ENCODE measurements at regions not wholly inside any gene's neighbourhood (a gene's known extent, or its start where the extent isn't known, plus 50 kb on each side); places are given as distances from the start of the nearest gene placed in this dataset.

DNA sequence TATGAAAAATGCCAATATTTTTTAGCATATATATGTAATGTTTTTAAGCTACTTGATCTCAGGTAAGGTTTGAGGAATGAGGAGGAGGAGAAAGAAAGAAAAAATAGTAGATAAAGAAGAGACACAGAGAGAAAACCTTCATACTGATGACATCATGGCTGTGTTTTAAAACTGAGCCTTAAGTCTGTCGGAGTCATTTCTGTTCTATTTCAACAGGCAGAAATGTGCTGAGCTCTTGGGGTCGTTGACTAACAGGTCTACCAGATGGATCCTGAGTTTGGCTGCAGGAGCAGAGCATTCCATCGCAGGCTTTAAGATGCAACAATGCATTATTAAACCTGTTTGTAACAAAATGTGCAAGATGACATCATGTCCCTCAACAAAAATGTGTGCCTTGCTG, 356.0 kb downstream of the TGFB2 start:
- no peak for TF ChIP-seq CTCF (conservative IDR thresholded peaks at IDR 0.05)
- peaks cover 8% of the 10 kb centered on the region for H3K4me1 Mint-ChIP-seq (ENCODE audit: unreplicated experiment)
- H3K9me3 Mint-ChIP-seq, result peaks cover 4% of the 10 kb centered on the region
- H3K4me3 Mint-ChIP-seq, result no peak overlapping the region
- no peak for DNase-seq (ENCODE audit: extremely low spot score, unreplicated experiment)
- H3K27me3 Mint-ChIP-seq, result peaks cover 3% of the 10 kb centered on the region
- H3K27ac Mint-ChIP-seq, result no peak overlapping the region
- H3K36me3 Mint-ChIP-seq, result no peaks in the 10 kb centered on the region

DNA sequence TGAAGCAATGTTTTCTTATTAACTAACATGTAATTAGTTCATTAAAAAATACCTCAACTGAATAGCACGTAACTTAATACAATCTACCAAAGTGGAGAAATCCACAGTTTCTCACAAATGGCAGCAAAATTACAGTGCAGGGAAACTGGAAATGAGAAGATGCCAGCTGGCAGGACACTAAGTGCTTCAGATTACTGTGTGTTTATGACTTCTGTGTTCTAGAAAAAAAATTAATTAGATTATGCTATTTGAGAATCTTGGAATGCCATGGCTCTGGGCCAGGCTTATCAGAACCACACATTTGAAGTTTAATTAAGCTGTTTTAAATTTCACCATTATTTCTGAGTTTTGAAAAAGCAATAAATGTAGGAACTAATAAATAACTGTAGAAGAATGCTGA, 357.6 kb downstream of the TGFB2 start:
- no peak for DNase-seq (ENCODE audit: extremely low spot score, unreplicated experiment)
- TF ChIP-seq CTCF (conservative IDR thresholded peaks at IDR 0.05), result no peak
- Mint-ChIP-seq H3K4me3 (no peak overlapping the region), H3K27ac (no peak overlapping the region), H3K36me3 (no peaks in the 10 kb centered on the region), H3K4me1 (ENCODE audit: unreplicated experiment) (peaks cover 9% of the 10 kb centered on the region), H3K27me3 (peaks cover 3% of the 10 kb centered on the region), H3K9me3 (peaks cover 4% of the 10 kb centered on the region)

GRCh38 chr1:218703836-218704235, 358.7 kb downstream of the TGFB2 start:
- no peak for TF ChIP-seq CTCF (conservative IDR thresholded peaks at IDR 0.05)
- H3K27me3 Mint-ChIP-seq, result peaks cover 3% of the 10 kb centered on the region
- H3K9me3 Mint-ChIP-seq, result peaks cover 4% of the 10 kb centered on the region
- H3K4me3 Mint-ChIP-seq, result no peak overlapping the region
- H3K36me3 Mint-ChIP-seq, result no peaks in the 10 kb centered on the region
- peaks cover 9% of the 10 kb centered on the region for H3K4me1 Mint-ChIP-seq (ENCODE audit: unreplicated experiment)
- no peak overlapping the region for H3K27ac Mint-ChIP-seq
- DNase-seq (ENCODE audit: extremely low spot score, unreplicated experiment), result no peak

DNA sequence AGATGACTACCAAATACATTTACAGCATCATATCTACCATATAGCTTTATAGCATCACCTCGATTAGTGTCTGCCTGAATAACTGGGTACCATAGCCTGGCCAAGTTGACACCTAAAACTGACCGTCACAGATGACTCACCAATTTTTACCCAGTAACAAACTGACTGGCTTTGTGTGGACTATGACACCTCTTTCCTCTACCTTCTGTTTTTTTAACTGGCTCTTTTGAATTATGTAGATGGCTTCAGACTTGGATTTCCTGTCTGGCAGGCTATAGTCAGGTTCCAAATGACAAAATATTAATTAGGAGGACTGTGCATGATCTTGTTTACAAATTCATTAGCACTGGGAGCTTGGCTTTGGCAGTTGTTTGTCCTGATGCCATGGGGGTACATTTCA, 360.3 kb downstream of the TGFB2 start:
- Mint-ChIP-seq H3K27ac (no peak overlapping the region), H3K9me3 (peaks cover 4% of the 10 kb centered on the region), H3K27me3 (peaks cover 3% of the 10 kb centered on the region), H3K4me3 (no peak overlapping the region), H3K36me3 (no peaks in the 10 kb centered on the region), H3K4me1 (ENCODE audit: unreplicated experiment) (peaks cover 9% of the 10 kb centered on the region)
- TF ChIP-seq CTCF (conservative IDR thresholded peaks at IDR 0.05), result no peak
- DNase-seq (ENCODE audit: extremely low spot score, unreplicated experiment), result no peak

- H3K9me3 Mint-ChIP-seq, result peaks cover 4% of the 10 kb centered on the region
- peak overlapping the region; percentile 64 for H3K27ac Mint-ChIP-seq
- DNase-seq (ENCODE audit: extremely low spot score, unreplicated experiment), result no peak
- no peak overlapping the region for H3K4me3 Mint-ChIP-seq
- peaks cover 9% of the 10 kb centered on the region for H3K4me1 Mint-ChIP-seq (ENCODE audit: unreplicated experiment)
- peaks cover 3% of the 10 kb centered on the region for H3K27me3 Mint-ChIP-seq
- H3K36me3 Mint-ChIP-seq, result no peaks in the 10 kb centered on the region
- no peak for TF ChIP-seq CTCF (conservative IDR thresholded peaks at IDR 0.05)
Observed at GRCh38 chr1:218705911-218706893, 361.1 kb downstream of the TGFB2 start.
